GM19035 (cell line): ENCODE measurements at regions not wholly inside any gene's neighbourhood (a gene's known extent, or its start where the extent isn't known, plus 50 kb on each side); places are given as distances from the start of the nearest gene placed in this dataset.
"Not testable (repeated sequence)": the region's sequence is repeated elsewhere in the genome, so short reads cannot be mapped to it uniquely, and the experiment has no call there.

Experiments
- ATAC-seq: cut with Tn5 transposase; IDR thresholded peaks from one replicate; pipeline ENCODE4 v1.9.1; 2021; ENCODE audit not compliant: unreplicated experiment

DNA sequence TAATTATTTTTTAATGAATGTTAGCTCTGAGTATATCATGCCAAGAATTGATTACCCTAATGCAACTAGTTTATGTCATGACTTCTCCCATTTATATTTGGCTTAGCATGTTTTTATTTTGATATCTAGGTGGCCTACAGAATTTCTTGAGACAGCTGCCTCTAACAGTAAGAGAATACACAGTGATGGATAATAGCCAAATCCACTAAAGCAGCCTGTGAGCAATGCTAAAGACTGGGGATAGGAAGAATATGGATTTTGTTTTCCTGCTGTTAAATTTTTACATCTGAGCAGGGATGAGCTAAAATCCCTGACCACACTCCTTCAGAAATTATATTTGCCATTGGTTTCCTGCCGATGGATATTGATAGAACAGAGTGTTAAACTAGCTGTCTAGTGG lies 149.3 kb upstream of the TGFBR2 start:
- ATAC-seq = no peak

DNA sequence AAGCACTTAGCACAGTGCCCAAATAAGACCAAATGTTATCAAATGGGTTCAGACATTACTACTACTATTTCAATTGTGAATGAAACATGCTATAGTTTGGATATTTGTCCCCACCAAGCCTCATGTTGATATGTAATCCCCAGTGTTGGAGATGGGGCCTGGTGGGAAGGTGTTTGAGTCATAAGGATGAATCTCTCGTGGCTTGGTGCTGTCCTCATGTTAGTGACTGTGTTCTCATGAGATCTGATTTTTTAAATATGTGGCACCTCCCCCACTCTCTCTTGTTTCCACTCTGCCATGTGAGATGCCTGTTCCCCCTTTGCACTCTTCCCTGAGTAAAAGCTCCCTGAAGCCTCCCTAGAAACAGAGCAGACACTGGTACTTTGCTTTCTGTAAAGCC lies 148.7 kb upstream of the TGFBR2 start:
- no peak for ATAC-seq

DNA sequence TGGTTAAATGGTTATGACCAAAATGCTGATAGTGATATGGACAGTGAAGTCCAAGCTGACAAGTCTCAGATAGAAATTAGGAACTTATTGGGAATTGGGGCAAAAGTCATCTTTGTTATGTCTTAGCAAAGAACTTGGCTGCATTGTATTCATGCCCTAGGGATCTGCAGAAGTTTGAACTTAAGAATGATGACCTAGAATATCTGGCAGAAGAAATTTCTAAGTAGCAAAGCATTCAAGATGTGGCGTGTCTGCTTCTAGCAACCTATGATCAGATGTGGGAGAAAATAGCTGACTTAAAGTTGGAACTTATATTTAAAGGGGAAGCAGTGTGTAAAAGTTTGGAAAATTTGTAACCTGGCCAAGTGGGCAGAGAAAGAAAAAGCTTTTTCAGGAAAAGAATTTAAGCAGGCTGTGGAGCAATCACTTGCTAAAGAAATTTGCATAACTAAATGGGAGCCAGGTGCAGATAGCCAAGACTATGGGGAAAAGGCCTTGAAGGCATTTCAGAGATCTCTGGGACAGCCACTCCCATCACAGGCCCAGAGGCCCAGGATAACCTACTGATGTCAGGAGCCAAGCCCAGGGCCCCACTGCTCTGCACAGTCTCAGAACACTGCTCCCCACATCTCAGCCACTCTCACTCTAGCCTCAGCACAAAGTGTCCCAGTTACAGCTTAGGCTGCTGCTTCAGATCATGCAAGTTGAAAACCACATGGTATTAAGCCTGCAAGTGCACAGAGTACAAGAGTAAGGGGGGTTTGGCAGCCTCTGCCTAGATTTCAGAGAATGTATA lies 147.8 kb upstream of the TGFBR2 start:
- no peak for ATAC-seq

DNA sequence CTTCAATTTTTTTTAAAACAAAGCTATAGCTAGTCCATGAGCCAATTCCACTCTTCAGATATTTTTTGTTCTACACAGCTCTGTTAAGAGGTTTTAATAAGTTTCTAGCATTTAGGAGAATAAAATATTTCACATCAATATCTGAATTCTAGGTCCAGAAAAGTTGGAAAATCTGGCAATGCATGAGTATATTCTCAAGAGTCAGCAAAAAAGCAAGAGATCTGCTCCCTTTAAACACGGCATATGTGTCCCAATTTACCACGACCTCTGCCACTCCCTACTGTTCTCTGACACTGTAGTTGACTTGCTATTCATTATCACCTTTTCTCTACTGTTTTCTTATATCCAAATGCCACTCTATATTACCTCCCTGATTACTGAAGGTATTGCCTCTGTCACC lies 145.1 kb upstream of the TGFBR2 start:
- no peak for ATAC-seq

DNA sequence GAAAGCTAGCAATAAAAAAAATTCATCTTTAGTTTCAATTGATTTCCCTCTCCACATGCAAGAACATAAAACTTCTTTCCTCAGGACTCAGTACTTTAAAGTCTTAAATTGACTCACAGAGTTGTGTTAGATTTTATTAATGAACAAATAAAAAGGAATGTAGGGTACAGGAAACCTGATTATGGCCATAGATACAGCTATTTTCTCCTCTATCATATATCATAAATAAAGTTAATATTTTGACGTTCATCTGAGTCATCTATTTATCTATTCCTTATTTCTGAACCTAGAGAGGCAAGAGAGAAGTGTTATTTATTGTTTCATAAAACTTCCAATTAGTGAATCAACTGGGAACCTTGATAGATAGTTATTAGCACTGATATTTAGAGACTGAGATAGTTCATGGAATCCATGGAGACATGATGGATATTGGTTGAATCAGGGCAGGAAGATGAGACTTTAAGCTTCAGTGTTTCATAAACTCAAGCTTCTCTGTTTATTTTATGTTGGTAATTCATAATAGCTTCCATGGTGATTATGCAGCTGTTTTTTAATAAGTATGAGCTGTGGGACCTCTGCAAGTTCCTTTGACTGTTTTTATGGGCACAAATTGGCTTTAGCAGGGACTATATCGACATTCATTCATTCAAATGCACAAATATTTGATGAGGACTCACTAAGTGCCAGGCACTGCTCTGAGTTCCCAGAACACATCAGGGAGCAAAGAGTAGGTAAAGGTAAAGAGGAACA lies 143.5 kb upstream of the TGFBR2 start:
- ATAC-seq = no peak

DNA sequence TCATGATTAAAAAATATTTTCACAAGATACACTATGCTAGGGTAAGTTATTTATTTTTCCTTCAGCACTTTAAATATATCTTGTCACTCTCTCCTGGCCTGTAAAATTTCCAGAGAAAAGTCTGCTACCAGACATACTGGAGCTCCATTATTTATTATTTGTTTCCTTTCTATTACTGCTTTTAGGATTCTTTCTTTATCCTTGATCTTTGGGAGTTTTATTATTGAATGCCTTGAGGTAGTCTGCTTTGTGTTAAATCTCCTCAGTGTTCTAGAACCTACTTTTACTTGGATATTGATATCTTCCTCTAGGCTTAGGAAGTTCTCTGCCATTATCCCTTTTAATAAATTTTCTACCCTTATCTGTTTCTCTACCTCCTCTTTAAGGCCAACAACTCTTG lies 142.0 kb upstream of the TGFBR2 start:
- ATAC-seq = no peak

DNA sequence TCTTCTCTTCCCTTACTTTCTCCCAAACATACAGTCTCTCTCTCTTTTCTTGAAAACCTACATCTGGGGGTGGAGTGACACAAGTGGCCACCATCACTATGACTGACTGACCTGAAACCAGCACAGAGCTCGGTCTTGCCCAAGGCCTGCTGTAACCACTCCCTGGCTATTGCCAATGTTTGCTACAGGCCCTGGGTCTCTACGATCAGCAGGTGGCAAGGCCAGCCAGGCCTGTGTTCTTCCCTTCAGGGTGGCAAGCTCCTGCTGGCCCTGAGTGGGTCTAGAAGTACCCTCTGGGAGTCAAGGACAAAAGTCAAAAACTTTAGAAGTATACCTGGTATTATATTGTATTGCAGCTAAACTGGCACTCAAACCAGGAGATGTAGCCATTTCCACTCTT lies 140.9 kb upstream of the TGFBR2 start:
- ATAC-seq = no peak

DNA sequence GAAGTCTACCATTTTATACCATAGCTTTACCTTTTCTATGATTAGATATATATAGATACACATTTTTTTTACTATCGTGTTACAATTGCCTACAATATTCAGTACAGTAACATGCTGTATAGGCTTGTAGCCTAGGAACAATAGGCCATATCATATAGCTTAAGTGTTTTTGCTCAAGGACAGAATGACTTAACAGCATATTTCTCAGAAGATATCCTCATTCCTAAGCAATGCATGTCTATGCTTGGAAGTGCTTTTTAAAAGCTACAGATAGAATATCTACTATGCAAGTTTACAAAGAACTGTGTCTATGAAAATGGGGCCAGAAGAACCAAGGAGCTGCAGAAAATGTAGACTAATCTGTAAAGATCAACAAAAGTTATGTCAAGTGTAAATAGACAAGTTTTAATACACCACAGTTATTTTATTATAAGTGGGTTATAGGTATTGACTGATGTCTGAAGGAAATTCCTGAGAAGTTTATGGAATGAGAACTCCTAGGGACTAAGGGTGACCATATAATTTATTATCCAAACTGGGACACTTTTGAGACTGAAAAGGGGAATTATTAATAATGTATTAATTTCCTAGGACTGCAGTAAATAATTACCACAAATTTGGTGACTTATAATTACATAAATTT lies 138.7 kb upstream of the TGFBR2 start:
- ATAC-seq = no peak

DNA sequence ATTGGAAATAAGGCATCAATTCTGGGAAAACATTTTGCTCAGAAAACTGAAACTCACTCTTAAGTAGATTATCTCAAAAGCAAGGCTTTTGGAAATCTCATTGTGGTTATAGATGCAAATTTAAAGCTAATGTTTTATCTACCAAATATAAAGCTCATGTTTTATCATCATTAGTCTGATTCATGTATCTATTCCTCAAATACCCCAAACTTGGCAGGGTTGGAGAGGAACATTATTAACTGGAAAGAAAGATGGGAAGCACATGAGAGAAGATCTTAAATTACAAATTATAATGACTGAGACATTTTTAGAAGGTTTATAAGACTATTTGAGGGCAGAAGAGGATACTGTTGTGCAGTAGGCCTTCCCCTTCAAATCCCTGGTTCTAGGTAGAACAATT lies 137.3 kb upstream of the TGFBR2 start:
- no peak for ATAC-seq

DNA sequence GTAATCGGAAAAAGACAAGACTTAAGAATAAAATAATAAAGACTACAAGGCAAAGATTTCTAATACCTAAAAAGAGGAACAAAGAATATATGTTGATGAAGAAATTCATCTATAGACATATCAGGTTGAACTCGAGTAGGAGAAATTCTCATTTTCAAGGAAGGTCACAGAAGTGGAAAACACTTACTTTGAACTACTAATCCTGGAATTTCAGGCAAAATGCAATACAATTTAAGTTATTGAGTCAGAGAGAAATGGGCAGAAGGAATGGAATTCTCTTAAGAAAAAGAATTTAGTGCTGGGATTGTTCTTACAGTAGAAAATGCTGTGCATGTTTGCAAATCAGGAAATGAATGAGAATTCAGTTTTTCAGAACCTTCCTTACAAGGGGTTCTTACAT lies 135.9 kb upstream of the TGFBR2 start:
- ATAC-seq = no peak

DNA sequence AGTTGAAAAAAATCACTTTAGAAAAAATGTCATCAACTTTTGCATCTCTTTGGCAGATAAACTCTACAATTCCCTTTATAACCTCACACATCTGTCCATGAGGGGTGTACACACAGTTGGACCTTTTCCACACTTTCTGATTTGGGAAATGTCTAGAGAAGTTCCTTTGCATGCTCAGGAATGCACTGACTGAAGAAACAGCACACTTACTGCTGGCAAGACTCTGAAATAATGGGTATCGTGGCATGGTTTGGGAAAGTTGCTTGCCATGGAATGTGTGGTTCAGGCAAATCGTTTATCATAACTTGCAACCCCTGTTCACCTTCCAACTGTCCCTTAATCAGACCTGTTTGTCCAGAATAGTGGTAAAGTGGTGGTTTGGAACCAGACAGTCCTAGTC lies 135.3 kb upstream of the TGFBR2 start:
- no peak for ATAC-seq

DNA sequence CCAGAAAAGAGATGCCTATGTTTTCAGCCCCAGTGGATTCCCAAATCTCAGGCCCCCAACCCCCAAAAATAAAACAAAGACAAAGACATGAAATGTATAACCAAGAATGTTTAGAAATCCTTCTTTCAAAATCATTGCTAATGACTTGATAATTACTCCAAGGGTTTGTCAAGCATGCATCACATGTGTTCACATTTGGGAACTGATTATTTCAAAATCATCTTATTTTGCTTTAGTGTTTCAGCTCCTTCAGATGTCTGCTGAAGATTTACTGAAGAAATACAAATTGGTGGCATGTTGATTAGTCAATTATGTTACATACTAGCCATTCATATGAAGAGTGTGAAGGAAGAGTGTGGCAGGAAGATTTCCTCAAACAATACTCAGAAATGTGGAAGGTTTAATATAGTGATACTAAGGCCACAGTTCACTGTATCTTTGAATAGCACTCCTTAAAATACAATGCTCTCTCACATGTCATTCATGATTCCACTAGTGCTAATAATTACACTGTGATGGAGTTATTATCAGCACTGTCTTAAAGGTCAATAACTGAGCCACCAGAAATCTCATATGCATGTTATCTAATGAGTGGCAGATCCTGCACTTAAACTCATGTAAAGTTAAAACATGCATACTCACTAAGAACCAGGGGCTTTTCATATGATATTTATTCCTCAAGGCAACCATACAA lies 134.5 kb upstream of the TGFBR2 start:
- ATAC-seq = no peak

DNA sequence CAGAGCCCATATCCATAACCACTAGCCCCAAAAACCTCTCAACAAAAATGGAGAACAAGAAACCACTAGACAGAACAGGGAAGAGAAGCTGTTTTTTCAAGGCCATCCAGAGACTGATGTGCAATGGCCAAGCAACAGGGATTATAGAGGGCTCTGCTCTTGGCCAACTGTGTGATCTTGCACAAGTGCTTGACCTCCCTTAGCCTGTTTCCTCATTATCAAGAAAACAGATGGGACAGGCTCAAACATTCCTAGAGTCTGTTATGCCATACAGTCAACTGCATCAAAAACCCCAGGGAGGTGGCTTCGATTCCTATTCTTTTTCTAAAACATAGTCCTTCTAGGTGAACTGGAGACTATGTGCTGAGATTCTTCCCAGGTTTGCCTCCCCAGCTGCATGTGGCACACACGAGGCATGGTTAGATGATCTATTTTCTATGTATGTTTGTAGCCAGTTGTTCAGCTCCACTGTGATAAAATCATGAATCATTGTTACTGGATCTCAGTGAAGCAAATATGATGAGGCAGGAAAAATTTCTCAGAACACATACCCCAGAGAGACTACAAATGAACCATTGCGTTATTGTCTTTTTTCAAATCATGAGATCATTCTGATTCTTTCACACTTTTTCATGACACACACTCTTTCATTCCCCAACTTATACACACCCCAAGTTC lies 132.9 kb upstream of the TGFBR2 start:
- no peak for ATAC-seq

DNA sequence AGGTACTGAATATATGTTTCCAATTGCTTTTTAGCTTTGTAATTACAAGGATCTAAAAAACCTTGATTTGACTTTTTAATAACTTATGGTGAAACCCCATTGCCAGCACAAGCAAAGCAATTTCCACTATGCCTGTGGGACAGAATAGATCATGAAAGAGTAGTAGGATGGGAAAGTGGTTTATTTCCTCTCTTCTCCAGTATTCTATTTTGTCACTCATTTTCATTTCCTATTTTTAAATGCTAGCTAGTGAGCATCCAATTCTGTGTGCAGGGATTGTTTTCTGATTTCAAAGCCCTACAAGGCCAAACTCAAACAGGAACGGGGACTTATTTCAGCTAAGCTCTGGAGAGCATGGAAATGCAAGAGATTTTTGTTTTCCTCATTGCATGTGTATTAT lies 132.0 kb upstream of the TGFBR2 start:
- no peak for ATAC-seq

DNA sequence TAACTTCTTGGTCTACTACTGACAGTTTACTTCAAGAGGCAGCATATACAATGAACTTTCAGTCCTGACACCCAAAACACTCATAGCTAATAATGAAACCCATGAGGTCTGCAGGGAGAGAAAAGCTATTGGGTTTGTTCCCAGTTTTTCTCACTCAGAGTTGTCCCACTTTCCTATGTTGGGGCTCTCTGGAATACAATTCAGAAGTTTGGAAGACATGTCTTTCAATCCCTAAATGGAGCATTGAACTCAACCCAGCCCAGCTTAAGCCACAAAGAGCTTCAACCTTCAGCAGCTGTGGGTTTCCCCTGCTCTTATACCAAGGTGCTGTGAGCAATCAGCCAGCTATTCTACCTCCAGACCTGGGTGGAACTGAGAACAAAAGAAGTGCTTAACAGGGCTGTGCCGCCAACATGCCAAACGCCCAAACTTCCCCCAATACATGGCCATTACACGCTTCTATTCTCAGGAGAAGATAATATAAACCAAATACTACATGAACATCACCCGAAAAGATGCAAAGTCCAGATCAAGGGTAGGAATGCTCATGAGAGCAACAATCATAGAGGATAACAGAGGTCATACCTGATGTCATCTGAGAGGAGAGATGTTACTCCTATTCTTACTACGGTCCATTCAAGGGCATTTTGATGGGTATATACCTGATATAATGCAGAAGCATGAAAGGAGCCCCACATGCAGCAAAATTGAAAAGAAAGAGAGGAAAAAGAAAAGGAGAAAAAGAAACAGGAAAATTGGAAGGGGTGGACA lies 131.2 kb upstream of the TGFBR2 start:
- peak; percentile 86 for ATAC-seq

DNA sequence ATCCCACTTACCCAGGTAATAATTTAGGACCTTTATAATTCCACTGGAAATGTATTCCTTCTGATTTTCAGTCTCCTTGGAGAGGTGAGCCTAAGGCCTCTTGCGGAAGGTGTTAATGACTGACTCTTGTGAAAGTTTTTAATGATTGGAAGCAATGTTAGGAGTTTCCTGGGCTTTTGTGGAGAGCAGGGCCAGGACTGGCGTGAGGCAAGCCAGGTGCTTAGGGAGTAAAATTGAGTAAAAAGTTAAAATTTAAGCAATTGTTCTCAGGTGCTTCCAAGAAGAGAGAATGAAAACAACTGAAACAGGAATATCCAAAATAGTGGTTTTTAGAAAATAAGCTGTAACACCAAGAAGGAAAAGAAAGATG lies 130.6 kb upstream of the TGFBR2 start:
- ATAC-seq = no peak

DNA sequence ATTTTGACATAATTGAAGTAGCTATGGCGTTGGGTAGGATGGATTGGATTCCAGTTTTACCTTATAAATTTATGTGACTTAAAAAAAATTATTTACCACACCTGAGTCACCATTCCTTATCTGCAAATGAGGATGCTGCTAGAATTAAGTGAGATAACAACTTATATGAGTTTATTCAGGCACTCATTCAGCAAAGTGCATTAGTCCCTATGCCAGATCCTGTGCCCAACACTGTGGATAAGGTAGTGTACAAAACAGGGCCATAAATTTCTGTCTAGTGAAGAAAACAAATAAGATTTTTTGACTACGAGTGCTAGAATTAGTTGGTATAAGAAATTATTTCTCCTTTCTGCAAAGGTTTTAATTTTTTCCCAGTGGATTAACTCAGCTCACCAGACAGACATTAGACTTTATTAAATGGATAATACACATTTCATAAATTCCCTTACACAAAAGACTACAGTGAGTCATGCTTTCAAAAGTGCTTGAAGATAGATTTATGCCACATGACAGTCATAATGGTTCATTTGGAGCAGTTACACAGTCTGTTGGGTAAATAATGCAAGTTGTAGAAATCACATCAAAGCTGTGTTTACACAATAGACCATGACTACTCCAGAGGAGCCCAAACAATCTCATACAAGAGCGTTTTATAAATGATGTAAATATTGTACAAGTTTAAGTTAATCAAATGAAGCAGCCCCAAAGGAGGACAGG lies 129.9 kb upstream of the TGFBR2 start:
- no peak for ATAC-seq

DNA sequence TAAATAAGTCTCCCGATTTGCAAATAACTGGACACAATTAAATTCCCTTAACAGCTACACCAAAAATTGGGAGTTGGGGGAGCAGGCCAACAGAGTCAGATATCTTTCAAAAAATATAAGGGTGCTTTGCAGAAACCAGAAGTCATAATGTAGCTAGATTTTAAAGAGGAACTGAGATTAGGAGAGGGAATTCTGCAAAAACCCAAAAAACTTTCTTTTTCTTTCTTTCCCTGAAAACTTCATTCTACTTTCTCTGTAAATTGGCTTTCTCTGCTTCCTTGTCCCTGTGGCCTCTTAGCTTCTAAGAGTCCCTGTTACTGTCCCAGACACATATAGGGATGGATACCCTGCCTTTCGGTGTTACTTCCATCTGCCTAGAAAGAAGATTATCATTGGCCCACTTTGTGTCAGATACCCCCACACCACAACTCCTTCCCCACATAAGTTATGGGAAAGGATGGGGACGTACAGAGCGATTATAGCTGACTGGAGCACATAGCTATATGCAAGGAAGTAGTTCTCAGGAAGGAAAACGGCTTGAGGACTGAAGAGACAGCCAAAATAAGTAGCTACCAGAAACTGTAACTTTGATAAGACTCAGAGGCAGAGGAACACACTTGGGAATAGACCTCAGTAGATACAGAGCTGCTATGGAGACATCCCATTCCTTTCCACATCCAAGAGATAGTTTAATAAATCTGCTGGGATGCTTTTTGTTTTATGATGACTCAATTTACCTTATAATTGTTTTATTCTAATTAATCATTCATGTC lies 129.1 kb upstream of the TGFBR2 start:
- ATAC-seq = no peak

DNA sequence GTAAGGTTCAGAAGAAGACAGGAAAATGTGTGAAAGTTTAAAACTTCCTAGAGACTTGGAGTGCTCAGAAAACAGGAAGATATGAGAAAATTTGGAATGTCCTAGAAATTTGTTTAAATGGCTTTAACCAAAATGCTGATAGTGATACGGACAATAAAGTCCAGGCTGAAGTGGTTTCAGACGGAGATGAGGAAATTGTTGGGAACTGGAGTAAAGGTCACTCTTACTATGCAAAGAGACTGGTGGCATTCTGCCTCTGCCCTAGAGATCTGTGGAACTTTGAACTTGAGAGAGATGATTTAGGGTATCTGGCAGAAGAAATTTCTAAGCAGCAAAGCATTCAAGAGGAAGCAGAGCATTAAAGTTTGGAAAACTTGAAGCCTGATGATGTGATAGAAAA lies 126.7 kb upstream of the TGFBR2 start:
- ATAC-seq = not testable (repeated sequence)
